ENCODE measurements at regions not wholly inside any gene's neighbourhood (a gene's known extent, or its start where the extent isn't known, plus 50 kb on each side); places are given as distances from the start of the nearest gene placed in this dataset.

DNA sequence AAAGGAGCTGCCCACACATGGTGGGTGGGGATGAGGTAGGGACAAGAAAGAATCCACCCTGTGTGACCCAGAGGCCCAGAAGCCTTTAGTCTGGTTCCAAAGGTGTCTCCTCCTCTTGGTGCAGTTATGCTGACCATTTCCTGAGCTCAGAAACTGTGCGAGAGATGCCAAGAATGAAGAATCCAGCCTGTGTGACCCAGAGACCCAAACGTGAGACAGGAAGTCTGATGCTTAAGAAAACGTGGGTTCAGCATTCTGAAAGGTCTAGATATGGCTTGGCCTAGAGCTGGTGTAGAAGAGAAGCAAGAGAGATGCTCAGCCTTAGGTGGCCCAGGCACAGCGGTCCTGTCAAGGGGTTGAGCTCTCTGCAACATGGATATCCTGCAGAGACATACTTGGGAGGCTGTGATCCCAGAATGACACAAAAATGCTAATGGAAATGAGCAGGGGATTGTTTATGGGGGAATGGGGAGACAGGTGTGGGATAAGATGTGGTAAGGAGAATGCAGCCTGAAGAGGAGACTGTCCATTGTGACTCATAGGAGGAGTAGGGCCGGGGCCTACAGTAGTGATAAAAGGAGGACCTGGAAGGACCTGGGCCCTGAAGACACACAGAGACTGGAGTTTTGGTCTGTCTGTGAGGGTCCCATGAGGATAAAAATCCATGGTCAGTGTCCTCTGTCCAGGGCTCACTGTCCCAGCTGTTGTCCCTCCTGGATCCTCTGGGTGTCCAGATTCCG is 79.0 kb downstream of the ZNF280B start (continued):
- TF ChIP-seq ZNF165 (CRISPR knock-in tag; IDR thresholded peaks at IDR 0.05; ENCODE audit: borderline replicate concordance) (peak; percentile 89; the same call in 1 of the 2 replicates), CXXC5 (CRISPR knock-in tag; IDR thresholded peaks at IDR 0.05) (no peak), MTF1 (CRISPR knock-in tag; IDR thresholded peaks at IDR 0.05; ENCODE audit: borderline replicate concordance) (peak; percentile 66; the same call in 1 of the 2 replicates), CEBPG (CRISPR knock-in tag; IDR thresholded peaks at IDR 0.05) (peak; percentile 25; the same call in 1 of the 2 replicates), CEBPG (tag; conservative IDR thresholded peaks at IDR 0.05 in 1 of 2, IDR thresholded peaks at IDR 0.05 in 1 of 2) (no peak), CBX3 (IDR thresholded peaks at IDR 0.05; ENCODE audit: borderline replicate concordance in 1 of 2, low read length in 2 of 2) (no peak), LARP7 (IDR thresholded peaks at IDR 0.05) (no peak)
- TF ChIP-seq, protein P1, sequence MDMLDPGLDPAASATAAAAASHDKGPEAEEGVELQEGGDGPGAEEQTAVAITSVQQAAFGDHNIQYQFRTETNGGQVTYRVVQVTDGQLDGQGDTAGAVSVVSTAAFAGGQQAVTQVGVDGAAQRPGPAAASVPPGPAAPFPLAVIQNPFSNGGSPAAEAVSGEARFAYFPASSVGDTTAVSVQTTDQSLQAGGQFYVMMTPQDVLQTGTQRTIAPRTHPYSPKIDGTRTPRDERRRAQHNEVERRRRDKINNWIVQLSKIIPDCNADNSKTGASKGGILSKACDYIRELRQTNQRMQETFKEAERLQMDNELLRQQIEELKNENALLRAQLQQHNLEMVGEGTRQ (CRISPR knock-in tag; IDR thresholded peaks at IDR 0.05), result peak; percentile 20; the same call in 1 of the 2 replicates
- TF ChIP-seq, protein P2, sequence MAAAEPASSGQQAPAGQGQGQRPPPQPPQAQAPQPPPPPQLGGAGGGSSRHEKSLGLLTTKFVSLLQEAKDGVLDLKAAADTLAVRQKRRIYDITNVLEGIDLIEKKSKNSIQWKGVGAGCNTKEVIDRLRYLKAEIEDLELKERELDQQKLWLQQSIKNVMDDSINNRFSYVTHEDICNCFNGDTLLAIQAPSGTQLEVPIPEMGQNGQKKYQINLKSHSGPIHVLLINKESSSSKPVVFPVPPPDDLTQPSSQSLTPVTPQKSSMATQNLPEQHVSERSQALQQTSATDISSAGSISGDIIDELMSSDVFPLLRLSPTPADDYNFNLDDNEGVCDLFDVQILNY (CRISPR knock-in tag; IDR thresholded peaks at IDR 0.05), result no peak
- TF ChIP-seq, protein P3, sequence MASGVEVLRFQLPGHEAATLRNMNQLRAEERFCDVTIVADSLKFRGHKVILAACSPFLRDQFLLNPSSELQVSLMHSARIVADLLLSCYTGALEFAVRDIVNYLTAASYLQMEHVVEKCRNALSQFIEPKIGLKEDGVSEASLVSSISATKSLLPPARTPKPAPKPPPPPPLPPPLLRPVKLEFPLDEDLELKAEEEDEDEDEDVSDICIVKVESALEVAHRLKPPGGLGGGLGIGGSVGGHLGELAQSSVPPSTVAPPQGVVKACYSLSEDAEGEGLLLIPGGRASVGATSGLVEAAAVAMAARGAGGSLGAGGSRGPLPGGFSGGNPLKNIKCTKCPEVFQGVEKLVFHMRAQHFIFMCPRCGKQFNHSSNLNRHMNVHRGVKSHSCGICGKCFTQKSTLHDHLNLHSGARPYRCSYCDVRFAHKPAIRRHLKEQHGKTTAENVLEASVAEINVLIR (CRISPR knock-in tag; IDR thresholded peaks at IDR 0.05), result peak; percentile 37; the same call in 1 of the 2 replicates
